Activated CD4-positive, alpha-beta T cell treated with anti-CD3 and anti-CD28 coated beads, Interleukin-2, amount 50 U/mL, for 4 hours (primary cell): ENCODE measurements at regions not wholly inside any gene's neighbourhood (a gene's known extent, or its start where the extent isn't known, plus 50 kb on each side); places are given as distances from the start of the nearest gene placed in this dataset.
"Not testable (repeated sequence)": the region's sequence is repeated elsewhere in the genome, so short reads cannot be mapped to it uniquely, and the experiment has no call there.

Experiments used
- DNase-seq, 2 experiments: peaks; one replicate each; pipeline ENCODE4 v3.0.0-alpha.2; 2020

- DNase-seq, result no peak
Observed at GRCh38 chr15:70602834-70603560, 160.4 kb downstream of the UACA start.

DNA sequence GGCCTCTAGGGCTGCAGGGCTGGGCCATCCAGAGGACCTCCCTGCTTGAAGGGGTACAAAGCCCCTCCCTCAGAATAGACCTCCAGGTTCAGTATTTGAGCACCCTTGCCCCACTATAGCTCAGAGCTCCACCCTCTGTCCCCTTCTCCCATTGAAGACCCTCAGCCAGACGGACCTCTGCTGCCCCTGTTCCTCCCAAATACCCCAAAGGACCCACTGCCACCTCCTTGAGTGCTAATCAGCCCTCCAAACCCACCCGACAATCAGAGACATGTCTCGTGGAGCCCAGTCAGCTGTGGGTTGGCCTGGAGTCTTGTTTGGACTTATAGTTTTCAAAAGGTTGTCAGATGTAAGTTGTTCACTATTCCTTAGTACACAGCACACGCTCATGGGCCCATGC is 161.1 kb downstream of the UACA start:
- no peak for DNase-seq

DNA sequence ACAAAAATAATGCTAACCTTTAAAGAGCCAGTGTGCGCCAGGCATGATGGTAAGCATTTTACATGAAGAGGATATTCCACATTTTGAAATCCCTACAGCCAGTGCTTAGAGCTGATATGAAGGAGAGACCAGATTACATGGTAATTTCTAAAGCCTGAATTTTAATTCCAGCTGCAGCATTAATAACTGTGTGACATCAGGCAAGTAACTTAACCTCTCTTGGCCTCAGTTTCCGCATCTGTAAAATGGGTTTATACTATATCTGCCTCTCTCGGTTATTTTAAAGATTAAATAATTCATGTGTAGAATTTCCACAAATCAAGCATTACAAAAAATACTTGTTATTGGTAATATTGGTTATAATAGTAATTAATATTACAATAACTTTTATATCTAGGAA is 165.4 kb downstream of the UACA start:
- DNase-seq, result no peak

DNA sequence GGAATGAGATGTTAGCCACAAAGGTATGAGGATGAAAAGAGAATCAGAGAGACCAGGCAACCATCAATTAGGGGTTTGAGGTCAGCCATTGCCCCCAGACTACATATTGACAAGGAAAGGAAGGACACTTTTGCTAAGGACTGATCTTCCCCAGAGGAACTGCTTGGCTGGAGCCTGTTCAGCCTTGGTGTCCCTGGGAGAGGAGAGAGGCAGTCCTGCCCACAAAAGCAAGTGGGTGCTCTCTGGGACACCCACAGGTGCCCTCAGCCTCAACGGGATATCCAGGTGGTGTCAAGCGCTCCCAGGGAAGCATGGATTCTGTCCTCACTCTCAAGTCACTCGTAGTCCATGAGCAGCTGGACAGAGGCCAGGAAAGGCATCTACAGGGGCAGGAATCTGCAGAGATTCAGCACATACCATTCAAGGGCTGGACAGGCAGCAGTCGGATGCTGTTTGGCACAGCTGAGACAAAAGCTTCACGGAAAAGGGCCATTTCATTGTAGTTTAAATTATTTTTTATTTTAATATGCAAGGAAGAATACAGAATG is 166.2 kb downstream of the UACA start:
- DNase-seq, result no peak

DNA sequence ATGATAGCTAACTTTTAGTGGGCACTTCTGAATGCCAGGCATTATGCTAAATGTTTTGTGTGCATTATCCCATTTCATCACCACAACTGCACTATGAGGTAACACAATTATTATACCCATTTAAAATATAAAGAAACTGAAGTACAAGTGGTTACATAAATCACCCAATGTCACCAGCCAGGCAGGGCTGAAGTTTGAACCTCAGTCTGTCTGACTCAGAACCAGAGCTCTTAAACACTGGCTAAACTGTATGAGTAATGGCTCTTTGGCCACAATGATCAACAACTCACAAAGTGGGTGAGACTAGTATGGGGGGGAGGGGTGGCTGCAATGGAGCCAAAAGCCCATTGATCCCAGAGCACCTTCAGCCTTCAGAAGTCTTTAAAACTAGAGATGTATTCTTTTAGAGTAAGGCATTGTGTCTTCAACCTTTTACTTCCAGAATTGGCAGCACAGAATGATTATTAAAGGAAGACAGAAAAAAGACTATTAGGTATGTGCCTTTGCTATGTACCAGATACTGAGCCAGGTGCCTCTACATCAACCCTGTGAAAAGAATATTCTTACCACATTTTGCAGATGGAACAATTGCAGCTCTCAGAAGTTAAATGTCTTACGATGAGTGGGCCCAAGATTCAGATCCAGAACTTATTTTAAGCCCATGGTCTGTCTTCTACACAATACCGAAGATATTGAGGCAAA is 166.9 kb downstream of the UACA start:
- DNase-seq, result no peak

DNA sequence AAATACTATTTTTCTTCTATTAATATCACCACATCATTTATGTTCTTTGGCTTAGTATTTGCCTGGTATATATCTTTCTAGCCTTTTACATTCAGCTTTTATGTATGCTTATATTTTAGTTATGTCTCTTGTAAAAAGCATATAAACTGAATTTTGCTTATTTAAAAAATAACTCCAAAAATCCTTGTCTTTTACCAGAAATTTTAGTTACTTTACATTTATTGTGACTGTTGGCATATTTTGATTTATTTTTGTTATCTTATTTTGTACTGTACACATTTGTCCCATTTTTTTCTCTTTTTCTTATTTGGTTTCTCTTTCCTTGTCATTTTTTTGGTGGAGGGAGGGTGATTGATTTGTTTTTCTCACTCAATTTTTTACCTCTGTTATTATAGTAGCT is 169.6 kb downstream of the UACA start:
- no peak for DNase-seq

DNA sequence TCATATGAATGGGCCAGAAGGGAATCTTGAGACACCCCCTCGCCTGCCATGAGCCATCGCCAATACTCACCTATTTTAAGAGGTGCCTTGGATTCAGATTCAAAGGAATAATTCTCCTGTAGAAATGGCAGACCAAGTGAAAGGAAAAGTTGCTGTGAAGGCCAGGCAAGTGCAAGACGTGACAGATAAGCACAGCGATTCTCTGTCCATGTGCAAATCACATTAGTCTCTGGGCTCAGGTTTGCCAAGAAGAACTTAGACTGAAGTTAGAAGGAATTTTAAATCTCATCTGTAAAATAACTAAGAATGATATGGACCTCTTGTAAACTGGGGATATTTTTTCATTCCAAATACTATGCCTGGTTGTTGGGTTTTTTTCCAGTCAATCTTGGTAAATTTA is 173.6 kb downstream of the UACA start:
- DNase-seq, result no peak

GRCh38 chr15:70589221-70589620 is 174.1 kb downstream of the UACA start:
- no peak for DNase-seq

- no peak for DNase-seq
Observed at GRCh38 chr15:70588613-70589012, 174.7 kb downstream of the UACA start.

- DNase-seq, result no peak
Observed at GRCh38 chr15:70587896-70588567, 175.3 kb downstream of the UACA start.

DNA sequence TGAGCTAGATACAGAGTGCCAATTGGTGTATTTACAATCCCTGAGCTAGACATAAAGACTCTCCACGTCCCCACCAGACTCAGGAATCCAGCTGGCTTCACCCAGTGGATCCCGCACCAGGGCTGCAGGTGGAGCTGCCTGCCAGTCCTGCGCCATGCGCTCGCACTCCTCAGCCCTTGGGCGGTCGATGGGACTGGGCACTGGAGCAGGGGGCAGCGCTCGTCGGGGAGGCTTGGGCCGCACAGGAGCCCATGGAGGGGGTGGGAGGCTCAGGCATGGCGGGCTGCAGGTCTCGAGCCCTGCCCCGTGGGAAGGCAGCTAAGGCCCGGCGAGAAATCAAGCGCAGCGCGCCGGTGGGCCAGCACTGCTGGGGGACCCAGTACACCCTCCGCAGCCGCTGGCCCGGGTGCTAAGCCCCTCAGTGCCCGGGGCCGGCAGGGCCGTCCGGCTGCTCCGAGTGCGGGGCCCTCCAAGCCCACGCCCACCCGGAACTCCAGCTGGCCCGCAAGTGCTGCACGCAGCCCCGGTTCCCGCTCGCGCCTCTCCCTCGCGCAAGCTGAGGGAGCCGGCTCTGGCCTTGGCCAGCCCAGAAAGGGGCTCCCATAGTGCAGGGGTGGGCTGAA is 176.2 kb downstream of the UACA start:
- not testable (repeated sequence) for DNase-seq

DNA sequence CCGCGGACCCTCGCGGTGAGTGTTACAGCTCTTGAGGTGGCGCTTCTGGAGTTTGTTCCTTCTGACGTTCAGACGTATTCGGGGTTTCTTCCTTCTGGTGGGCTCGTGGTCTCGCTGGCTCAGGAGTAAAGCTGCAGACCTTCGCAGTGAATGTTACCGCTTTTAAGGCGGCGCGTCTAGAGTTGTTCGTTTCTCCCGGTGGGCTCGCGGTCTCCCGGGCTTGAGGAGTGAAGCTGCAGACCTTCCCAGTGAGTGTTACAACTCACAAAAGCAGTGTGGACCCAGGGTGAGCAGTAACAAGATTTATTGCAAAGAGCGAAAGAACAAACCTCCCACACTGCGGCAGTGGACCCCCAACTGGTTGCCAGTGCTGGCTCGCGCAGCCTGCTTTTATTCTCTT is 177.1 kb downstream of the UACA start:
- DNase-seq, result no peak

- peak; percentile 5 to 7 for DNase-seq
Observed at GRCh38 chr15:70585707-70586034, 177.7 kb downstream of the UACA start.

DNA sequence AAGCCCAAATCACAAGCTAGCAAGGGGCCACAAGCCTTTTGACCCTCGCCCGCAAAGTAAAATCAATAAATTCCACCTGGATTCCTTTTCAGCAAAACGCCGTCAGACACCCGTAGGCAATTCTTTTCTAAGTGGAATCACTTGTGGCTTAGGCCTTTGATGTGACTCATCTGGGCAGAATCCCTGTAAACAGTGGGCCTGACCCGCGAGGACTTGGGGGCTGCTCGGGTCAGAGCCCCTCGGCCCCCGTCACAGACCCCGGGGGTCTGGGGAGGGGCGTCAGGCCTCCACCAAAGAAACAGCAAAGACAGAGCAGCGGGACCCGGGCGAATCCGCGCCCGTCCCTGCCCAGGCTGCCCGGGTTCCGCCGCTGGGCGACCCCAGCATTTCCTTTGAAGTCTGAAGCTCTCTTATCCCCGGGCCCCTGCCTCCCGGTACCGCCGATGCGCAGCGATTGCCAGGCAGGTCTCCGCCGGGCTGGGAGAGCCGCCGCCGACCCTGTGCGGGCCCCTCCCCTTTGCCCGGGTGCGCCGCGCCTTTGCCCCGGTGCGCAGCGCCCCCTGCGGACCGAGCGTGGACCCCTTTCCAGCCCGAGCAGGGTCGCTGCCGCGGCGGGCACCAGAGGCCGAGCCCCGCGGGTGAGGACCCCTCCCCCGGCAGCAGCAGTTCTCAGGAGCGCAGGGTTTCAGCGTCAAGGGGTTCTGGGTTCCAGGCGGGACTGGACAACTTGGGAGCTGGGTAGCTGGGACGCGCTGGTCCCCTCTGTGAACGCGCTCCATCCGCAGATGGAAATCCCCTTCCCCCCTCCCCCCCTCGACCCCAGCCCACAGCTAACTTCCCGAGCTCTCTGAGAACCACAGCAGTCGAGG is 178.3 kb downstream of the UACA start:
- DNase-seq, result peak; percentile 37 to 38

- DNase-seq, result no peak
Observed at GRCh38 chr15:70584441-70584837, 178.9 kb downstream of the UACA start.

- DNase-seq, result no peak
Observed at GRCh38 chr15:70583006-70583405, 180.4 kb downstream of the UACA start.

DNA sequence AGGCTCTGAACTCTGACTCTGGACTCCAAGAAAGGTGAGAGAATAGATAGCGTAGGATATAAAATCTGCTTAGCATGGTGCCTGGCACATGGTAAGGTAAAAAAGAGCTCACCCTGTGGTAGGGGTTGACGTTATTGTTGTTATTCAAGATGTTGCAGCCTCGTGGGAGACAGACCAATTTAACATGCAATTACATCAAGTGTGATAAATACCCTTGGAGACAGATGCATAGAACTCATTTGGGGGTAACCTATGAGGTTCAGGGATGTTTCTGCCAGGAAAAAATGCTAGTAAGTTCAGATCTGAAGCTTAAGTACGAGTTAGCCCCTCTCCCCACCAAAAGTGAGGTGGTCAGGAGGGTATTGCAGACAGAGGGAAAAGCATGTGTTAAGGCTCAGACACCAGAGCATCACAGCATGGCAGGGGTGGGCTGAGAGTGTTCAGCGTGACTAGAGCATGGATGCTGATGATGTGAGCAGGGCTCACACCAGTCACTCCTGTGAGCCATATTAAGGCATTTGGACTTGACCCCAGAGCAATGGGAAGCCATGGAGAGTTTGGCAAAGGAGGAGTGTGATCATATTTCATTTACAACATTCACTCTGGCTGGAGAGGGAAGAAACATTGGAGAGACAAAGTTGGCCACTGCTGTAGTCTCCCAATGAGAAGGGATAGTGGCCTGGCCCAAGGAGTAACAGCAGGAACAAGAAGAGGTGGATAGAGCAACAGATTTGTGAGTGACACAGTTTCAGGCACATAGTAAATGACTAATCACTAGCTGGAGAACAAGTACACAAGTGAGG is 181.0 kb downstream of the UACA start:
- DNase-seq, result no peak

GRCh38 chr15:70580958-70581357 is 182.4 kb downstream of the UACA start:
- no peak for DNase-seq

- no peak for DNase-seq
Observed at GRCh38 chr15:70580286-70580685, 183.1 kb downstream of the UACA start.

GRCh38 chr15:70579766-70580165 is 183.6 kb downstream of the UACA start:
- no peak for DNase-seq

DNA sequence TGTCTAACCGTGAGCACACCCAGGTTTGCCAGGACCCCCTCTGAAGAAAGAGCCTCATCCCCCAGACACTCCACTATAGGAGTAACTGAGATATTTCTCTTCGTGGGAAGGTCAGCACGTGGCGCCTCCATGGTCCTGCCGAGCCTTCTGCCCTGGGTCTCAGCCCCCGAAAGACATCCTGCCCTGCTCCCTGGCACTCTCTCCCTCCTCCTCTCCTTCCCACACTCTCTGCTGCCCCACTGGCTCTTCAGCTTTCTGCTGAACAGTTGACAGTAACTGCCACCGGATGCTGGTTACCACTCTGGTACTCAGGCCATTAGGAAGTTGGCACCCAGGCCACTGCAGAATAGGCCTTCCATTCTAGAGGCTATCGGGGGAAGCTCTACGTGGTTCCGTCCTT is 185.2 kb downstream of the UACA start:
- no peak for DNase-seq

DNA sequence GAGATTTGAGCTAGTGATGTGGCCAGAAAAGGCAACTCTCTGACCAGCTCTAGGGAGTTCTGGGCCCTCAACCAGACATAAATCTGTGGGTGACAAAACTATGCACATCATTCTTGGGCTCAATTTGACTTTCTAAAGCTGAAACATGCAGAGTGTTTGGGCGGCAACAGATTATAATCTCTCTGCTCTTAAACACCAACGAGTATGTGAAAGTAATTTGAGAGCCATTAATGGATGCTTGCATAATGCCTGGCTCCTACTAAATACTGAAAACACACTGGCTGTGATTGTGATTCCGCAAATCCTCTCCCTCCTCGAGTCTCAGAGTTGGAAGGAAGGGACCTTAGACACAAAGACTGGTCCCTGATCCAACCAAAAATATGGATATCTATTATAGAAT is 186.7 kb downstream of the UACA start:
- DNase-seq, result no peak
